Cardiac muscle cell (in vitro differentiated cells and primary cell): ENCODE measurements at regions not wholly inside any gene's neighbourhood (a gene's known extent, or its start where the extent isn't known, plus 50 kb on each side); places are given as distances from the start of the nearest gene placed in this dataset.
"Not testable (repeated sequence)": the region's sequence is repeated elsewhere in the genome, so short reads cannot be mapped to it uniquely, and the experiment has no call there.

Experiments used
- DNase-seq, 2 donors: peaks; one replicate each; pipeline versions ENCODE4 v3.0.0 to v3.0.0-alpha.2; 2010 to 2017; ENCODE audit warnings: low read depth in 1 of 2, low spot score in 1 of 2
- H3K27ac ChIP-seq: fragments of 200-600 bp; sonication (generic); 2 replicates; pipeline ENCODE4 v1.5.1; 2016
- H3K27me3 ChIP-seq: fragments of 200-600 bp; sonication (generic); 2 replicates; pipeline ENCODE4 v1.6.0; 2016; ENCODE audit warnings: control low read depth
- H3K36me3 ChIP-seq: fragments of 200-600 bp; sonication (generic); 2 replicates; pipeline ENCODE4 v1.5.1; 2016; ENCODE audit warnings: control low read depth
- H3K4me1 ChIP-seq: fragments of 200-600 bp; sonication (generic); 2 replicates; pipeline ENCODE4 v1.8.1; 2017; ENCODE audit warnings: low read depth, mild to moderate bottlenecking, mixed run types
- H3K4me3 ChIP-seq: fragments of 200-600 bp; sonication (generic); 2 replicates; pipeline ENCODE4 v1.5.1; 2016; ENCODE audit warnings: mild to moderate bottlenecking
- H3K9me3 ChIP-seq: fragments of 200-600 bp; sonication (generic); 2 replicates; pipeline ENCODE4 v1.5.1; 2017; ENCODE audit warnings: low read depth, mild to moderate bottlenecking, control low read depth
- CTCF ChIP-seq: IDR thresholded peaks from 2 replicates; pipeline ENCODE4 v1.5.1; 2012; ENCODE audit warnings: low read depth, mild to moderate bottlenecking, low read length

DNA sequence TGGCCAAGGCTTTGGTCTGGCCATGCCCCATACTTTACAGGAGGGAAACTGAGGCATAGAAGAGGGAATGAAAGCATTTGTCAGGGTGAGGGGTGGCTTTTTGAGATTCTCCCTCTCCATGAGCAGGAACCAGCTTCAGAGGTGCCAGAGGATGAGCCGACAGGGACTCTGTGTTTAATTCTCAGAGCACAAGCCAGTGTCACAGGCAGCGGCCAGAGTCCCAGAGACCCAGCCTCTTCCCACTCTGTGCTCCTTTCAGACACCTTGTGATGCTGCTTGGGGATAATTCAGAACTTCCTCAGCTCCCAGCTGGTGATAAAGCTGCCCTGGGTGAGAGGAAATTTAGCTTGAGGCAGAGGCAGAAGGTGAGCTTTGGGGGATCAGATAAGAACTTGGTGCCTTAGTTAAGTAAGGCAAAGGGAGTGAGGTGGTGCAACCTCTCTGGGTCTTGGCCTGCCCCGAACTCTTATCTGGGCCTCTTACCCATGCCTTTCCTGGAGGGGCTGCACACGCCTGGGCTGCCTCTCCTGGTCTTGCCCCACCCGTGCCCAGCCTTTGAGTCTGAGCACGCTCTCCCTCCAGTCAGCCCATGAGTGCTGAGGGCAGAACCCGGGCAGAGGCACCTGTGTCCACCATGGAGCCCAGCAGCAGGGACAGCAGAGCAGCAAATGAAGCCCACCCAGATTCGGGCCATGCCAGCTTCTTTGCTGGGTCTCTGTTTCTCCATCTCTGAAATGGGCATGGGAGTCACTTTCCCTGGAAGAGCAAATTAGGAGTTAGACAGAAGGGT is 175.6 kb upstream of the C1orf174 start:
- H3K4me3 ChIP-seq = no peak overlapping the region
- no peak overlapping the region for H3K27ac ChIP-seq
- no peak for TF ChIP-seq CTCF
- H3K9me3 ChIP-seq = no peaks in the 10 kb centered on the region
- H3K27me3 ChIP-seq = no peaks in the 10 kb centered on the region
- DNase-seq = no peak
- H3K4me1 ChIP-seq = no peaks in the 10 kb centered on the region
- H3K36me3 ChIP-seq = no peaks in the 10 kb centered on the region

- Histone ChIP-seq H3K36me3 (no peaks in the 10 kb centered on the region), H3K4me3 (no peak overlapping the region), H3K4me1 (no peaks in the 10 kb centered on the region), H3K9me3 (no peaks in the 10 kb centered on the region), H3K27me3 (no peaks in the 10 kb centered on the region), H3K27ac (no peak overlapping the region)
- TF ChIP-seq CTCF = no peak
- DNase-seq = no peak
Observed at GRCh38 chr1:4076346-4076745, 176.3 kb upstream of the C1orf174 start.

DNA sequence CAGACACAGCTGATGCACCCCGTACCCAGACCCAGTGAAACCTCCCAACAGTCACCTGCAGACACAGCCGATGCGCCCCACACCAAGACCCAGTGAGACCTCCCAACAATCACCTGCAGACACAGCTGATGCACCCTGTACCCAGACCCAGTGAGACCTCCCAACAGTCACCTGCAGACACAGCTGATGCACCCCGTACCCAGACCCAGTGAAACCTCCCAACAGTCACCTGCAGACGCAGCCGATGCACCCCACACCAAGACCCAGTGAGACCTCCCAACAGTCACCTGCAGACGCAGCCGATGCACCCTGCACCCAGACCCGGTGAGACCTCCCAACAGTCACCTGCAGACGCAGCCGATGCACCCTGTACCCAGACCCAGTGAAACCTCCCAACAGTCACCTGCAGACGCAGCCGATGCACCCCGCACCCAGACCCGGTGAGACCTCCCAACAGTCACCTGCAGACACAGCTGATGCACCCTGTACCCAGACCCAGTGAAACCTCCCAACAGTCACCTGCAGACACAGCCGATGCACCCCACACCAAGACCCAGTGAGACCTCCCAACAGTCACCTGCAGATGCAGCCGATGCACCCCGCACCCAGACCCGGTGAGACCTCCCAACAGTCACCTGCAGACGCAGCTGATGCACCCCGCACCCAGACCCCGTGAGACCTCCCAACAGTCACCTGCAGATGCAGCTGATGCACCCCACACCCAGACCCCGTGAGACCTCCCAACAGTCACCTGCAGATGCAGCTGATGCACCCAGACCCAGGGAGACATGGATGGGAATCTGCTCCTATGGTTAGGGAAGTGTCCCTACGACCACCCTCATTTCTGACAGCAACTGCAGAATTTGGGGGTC is 178.3 kb upstream of the C1orf174 start:
- H3K36me3 ChIP-seq, H3K9me3 ChIP-seq, H3K27me3 ChIP-seq, H3K4me3 ChIP-seq, H3K27ac ChIP-seq, DNase-seq, H3K4me1 ChIP-seq: not testable (repeated sequence)

DNA sequence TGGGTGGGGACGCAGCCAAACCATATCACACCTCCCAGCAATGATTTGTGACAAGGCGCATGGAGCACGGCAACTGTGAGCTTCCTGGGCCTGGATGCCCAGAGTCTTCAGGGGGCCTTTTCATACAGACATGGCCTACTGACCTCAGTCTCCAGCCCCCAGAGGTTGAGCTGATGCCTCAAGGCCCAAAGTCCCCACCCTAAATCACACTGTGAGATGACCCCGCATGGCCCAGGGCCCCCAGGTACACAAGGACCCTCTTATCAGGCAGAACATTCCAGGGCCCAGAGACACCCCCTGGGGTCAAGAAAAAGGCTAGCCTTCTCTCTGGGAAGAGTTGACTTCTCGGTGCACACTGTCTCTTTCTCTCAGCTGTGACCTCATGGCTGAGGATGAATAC is 179.7 kb upstream of the C1orf174 start:
- no peaks in the 10 kb centered on the region for H3K9me3 ChIP-seq
- H3K4me3 ChIP-seq = no peak overlapping the region
- no peak for DNase-seq
- no peaks in the 10 kb centered on the region for H3K36me3 ChIP-seq
- H3K27me3 ChIP-seq = no peaks in the 10 kb centered on the region
- no peak for TF ChIP-seq CTCF
- no peak overlapping the region for H3K27ac ChIP-seq
- H3K4me1 ChIP-seq = no peaks in the 10 kb centered on the region

- no peak for TF ChIP-seq CTCF
- H3K27me3 ChIP-seq = no peaks in the 10 kb centered on the region
- no peaks in the 10 kb centered on the region for H3K9me3 ChIP-seq
- H3K27ac ChIP-seq = no peak overlapping the region
- DNase-seq = no peak
- H3K4me3 ChIP-seq = no peak overlapping the region
- H3K36me3 ChIP-seq = no peaks in the 10 kb centered on the region
- no peaks in the 10 kb centered on the region for H3K4me1 ChIP-seq
Observed at GRCh38 chr1:4081806-4082711, 182.0 kb upstream of the C1orf174 start.
